ENCODE measurements at regions not wholly inside any gene's neighbourhood (a gene's known extent, or its start where the extent isn't known, plus 50 kb on each side); places are given as distances from the start of the nearest gene placed in this dataset.

DNA sequence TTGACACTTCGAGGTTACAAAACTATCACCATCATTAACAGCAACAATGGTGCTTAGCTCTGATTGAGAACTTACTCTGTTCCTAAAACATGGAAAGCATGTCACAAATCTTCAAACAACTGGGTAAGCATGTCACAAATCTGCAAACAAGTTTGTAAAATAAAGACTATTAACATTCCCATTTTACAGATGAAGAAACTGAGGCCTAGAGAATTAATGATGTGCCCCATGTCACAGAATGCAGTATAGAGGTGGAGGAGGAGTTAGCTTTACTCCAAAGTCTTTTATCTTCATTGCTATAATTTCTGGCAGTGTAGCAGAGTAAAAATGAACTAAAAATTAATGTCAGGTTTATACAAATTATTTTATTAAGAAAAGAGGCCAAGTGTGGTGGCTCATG, 73.4 kb downstream of the NR2F2 start:
- POLR2A ChIA-PET: interaction anchor here (0.5 kb wide), 1 partner anchor 44 kb away, joined by 4 read pairs; no protein-coding TSS in a partner anchor
- Histone ChIP-seq H3K4me1 (ENCODE audit: control insufficient read depth, insufficient read depth, low read length) (0 out of 2 replicates have a peak, but pooled peaks cover 3% of the 10 kb centered on the region), H3K27ac (ENCODE audit: extremely low read depth, low read depth, low read length) (no peak overlapping the region), H3K9me3 (ENCODE audit: control insufficient read depth, insufficient read depth, low read depth, low read length) (no peaks in the 10 kb centered on the region), H3K4me3 (ENCODE audit: low read depth, low read length) (no peak overlapping the region), H3K36me3 (ENCODE audit: control insufficient read depth in 2 of 2, insufficient read depth in 1 of 2, low read length in 2 of 2) (no peaks in the 10 kb centered on the region)
- CTCF ChIA-PET: interaction anchor here (0.6 to 0.8 kb wide), 3 partner anchors 8 to 1264 kb away, joined by 3 to 4 read pairs (median 3); no protein-coding TSS in a partner anchor
- no peak for TF ChIP-seq ZBTB17 (tag by site-specific recombination; IDR thresholded peaks at IDR 0.05)
- TF ChIP-seq ZBTB48 (tag by site-specific recombination; IDR thresholded peaks at IDR 0.05): no peak
- TF ChIP-seq, protein P1, sequence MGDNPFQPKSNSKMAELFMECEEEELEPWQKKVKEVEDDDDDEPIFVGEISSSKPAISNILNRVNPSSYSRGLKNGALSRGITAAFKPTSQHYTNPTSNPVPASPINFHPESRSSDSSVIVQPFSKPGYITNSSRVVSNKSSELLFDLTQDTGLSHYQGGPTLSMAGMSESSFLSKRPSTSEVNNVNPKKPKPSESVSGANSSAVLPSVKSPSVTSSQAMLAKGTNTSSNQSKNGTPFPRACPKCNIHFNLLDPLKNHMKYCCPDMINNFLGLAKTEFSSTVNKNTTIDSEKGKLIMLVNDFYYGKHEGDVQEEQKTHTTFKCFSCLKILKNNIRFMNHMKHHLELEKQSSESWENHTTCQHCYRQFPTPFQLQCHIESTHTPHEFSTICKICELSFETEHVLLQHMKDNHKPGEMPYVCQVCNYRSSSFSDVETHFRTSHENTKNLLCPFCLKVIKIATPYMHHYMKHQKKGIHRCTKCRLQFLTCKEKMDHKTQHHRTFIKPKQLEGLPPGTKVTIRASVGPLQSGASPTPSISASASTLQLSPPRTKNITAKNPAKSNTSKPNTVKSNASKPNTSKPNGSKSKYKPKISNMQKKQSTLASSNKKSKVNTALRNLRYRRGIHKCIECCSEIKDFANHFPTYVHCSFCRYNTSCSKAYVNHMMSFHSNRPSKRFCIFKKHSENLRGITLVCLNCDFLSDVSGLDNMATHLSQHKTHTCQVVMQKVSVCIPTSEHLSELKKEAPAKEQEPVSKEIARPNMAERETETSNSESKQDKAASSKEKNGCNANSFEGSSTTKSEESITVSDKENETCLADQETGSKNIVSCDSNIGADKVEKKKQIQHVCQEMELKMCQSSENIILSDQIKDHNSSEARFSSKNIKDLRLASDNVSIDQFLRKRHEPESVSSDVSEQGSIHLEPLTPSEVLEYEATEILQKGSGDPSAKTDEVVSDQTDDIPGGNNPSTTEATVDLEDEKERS (tag by site-specific recombination; IDR thresholded peaks at IDR 0.05): no peak
- TF ChIP-seq ZNF677 (tag by site-specific recombination; IDR thresholded peaks at IDR 0.05): no peak
- no peak for TF ChIP-seq ZFHX2 (tag by site-specific recombination; conservative IDR thresholded peaks at IDR 0.05)
- TF ChIP-seq, protein P2, sequence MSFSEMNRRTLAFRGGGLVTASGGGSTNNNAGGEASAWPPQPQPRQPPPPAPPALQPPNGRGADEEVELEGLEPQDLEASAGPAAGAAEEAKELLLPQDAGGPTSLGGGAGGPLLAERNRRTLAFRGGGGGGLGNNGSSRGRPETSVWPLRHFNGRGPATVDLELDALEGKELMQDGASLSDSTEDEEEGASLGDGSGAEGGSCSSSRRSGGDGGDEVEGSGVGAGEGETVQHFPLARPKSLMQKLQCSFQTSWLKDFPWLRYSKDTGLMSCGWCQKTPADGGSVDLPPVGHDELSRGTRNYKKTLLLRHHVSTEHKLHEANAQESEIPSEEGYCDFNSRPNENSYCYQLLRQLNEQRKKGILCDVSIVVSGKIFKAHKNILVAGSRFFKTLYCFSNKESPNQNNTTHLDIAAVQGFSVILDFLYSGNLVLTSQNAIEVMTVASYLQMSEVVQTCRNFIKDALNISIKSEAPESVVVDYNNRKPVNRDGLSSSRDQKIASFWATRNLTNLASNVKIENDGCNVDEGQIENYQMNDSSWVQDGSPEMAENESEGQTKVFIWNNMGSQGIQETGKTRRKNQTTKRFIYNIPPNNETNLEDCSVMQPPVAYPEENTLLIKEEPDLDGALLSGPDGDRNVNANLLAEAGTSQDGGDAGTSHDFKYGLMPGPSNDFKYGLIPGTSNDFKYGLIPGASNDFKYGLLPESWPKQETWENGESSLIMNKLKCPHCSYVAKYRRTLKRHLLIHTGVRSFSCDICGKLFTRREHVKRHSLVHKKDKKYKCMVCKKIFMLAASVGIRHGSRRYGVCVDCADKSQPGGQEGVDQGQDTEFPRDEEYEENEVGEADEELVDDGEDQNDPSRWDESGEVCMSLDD (tag by site-specific recombination; IDR thresholded peaks at IDR 0.05): no peak
- no peak for TF ChIP-seq ZNF830 (tag by site-specific recombination; IDR thresholded peaks at IDR 0.05; ENCODE audit: low read depth)

DNA sequence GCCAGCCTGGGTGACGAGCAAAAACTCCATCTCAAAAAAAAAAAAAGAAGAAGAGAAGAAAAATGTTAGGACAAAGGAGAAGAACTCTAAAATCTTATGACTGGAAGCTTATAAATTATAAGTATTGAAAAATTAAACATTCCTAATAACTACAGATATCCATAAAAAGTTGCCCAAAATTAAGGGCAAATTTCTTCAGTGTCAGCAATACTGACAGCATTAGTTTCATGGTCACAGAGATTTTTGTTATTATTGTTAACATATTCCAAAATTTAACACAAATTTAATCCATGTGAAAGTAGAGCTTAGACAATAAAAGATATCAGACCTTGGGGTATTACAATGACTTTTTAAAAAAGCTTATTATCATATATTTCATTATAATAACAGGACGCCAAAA, 74.1 kb downstream of the NR2F2 start:
- Histone ChIP-seq H3K36me3 (ENCODE audit: control insufficient read depth in 2 of 2, insufficient read depth in 1 of 2, low read length in 2 of 2) (no peaks in the 10 kb centered on the region), H3K9me3 (ENCODE audit: control insufficient read depth, insufficient read depth, low read depth, low read length) (no peaks in the 10 kb centered on the region), H3K27ac (ENCODE audit: extremely low read depth, low read depth, low read length) (no peak overlapping the region), H3K4me1 (ENCODE audit: control insufficient read depth, insufficient read depth, low read length) (no peaks in the 10 kb centered on the region), H3K4me3 (ENCODE audit: low read depth, low read length) (no peak overlapping the region)
- no peak for TF ChIP-seq ZNF112 (tag by site-specific recombination; IDR thresholded peaks at IDR 0.05)
- no peak for TF ChIP-seq ZNF701 (tag by site-specific recombination; IDR thresholded peaks at IDR 0.05)
- TF ChIP-seq TRIM28 (IDR thresholded peaks at IDR 0.05; ENCODE audit: borderline replicate concordance, low read length): no peak
- TF ChIP-seq SP7 (tag by site-specific recombination; IDR thresholded peaks at IDR 0.05): no peak
- TF ChIP-seq ZNF266 (tag by site-specific recombination; IDR thresholded peaks at IDR 0.05; ENCODE audit: low read depth): no peak
- TF ChIP-seq ZNF292 (tag by site-specific recombination; IDR thresholded peaks at IDR 0.05; ENCODE audit: borderline replicate concordance, low read depth): no peak
- TF ChIP-seq ZNF571 (tag by site-specific recombination; IDR thresholded peaks at IDR 0.05): no peak
- TF ChIP-seq TCF7L2 (IDR thresholded peaks at IDR 0.05; ENCODE audit: borderline replicate concordance, low read depth, low read length): no peak
- TF ChIP-seq ZNF544 (tag by site-specific recombination; IDR thresholded peaks at IDR 0.05): no peak
- TF ChIP-seq SP3 (tag by site-specific recombination; IDR thresholded peaks at IDR 0.05): no peak
- no peak for TF ChIP-seq YY1 (tag by site-specific recombination; IDR thresholded peaks at IDR 0.05)
- TF ChIP-seq ZNF140 (tag by site-specific recombination; IDR thresholded peaks at IDR 0.05): no peak
- TF ChIP-seq ZNF670 (tag by site-specific recombination; IDR thresholded peaks at IDR 0.05; ENCODE audit: low read depth): no peak
- POLR2A ChIA-PET: interaction anchor here (0.5 kb wide), 1 partner anchor 44 kb away, joined by 4 read pairs; no protein-coding TSS in a partner anchor
- CTCF ChIA-PET: interaction anchor here (0.6 to 0.9 kb wide), 5 partner anchors 8 to 631 kb away, joined by 3 to 7 read pairs (median 3); no protein-coding TSS in a partner anchor

All from HEK293 (cell line).